NCI-H82 treated with DMSO at 0.1 percent for 48 hours (cell line): ENCODE measurements at regions not wholly inside any gene's neighbourhood (a gene's known extent, or its start where the extent isn't known, plus 50 kb on each side); places are given as distances from the start of the nearest gene placed in this dataset.
"Not testable (repeated sequence)": the region's sequence is repeated elsewhere in the genome, so short reads cannot be mapped to it uniquely, and the experiment has no call there.

Source experiments
- DNase-seq: peaks from one replicate; lab custom pipeline; 2025; ENCODE audit not compliant: unreplicated experiment; lab: John Stamatoyannopoulos, UW

GRCh38 chr6:6932968-6933367 lies 174.8 kb upstream of the RREB1 start:
- no peak for DNase-seq

GRCh38 chr6:6940031-6941025 lies 167.4 kb upstream of the RREB1 start:
- no peak for DNase-seq

GRCh38 chr6:6941201-6941600 lies 166.6 kb upstream of the RREB1 start:
- DNase-seq: no peak

GRCh38 chr6:6942091-6942490 lies 165.7 kb upstream of the RREB1 start:
- DNase-seq: no peak

GRCh38 chr6:6942831-6943230 lies 164.9 kb upstream of the RREB1 start:
- DNase-seq: no peak

GRCh38 chr6:6943421-6943820 lies 164.3 kb upstream of the RREB1 start:
- no peak for DNase-seq

GRCh38 chr6:6946206-6947155 lies 161.3 kb upstream of the RREB1 start:
- no peak for DNase-seq

- DNase-seq: no peak
Observed at GRCh38 chr6:6950373-6951145, 157.2 kb upstream of the RREB1 start.

- DNase-seq: no peak
Observed at GRCh38 chr6:6951355-6951754, 156.4 kb upstream of the RREB1 start.

GRCh38 chr6:6952484-6952883 lies 155.3 kb upstream of the RREB1 start:
- no peak for DNase-seq

GRCh38 chr6:6952927-6953326 lies 154.8 kb upstream of the RREB1 start:
- not testable (repeated sequence) for DNase-seq

- DNase-seq: no peak
Observed at GRCh38 chr6:6960571-6961251, 147.1 kb upstream of the RREB1 start.

- DNase-seq: no peak
Observed at GRCh38 chr6:6962086-6962485, 145.7 kb upstream of the RREB1 start.

- no peak for DNase-seq
Observed at GRCh38 chr6:6962699-6963098, 145.1 kb upstream of the RREB1 start.

- DNase-seq: not testable (repeated sequence)
Observed at GRCh38 chr6:6963390-6963789, 144.4 kb upstream of the RREB1 start.

GRCh38 chr6:6964675-6965074 lies 143.1 kb upstream of the RREB1 start:
- DNase-seq: no peak

GRCh38 chr6:6966127-6966526 lies 141.6 kb upstream of the RREB1 start:
- DNase-seq: no peak

- DNase-seq: no peak
Observed at GRCh38 chr6:6966569-6966968, 141.2 kb upstream of the RREB1 start.

- DNase-seq: no peak
Observed at GRCh38 chr6:6968357-6968730, 139.4 kb upstream of the RREB1 start.
